ENCODE measurements at regions not wholly inside any gene's neighbourhood (a gene's known extent, or its start where the extent isn't known, plus 50 kb on each side); places are given as distances from the start of the nearest gene placed in this dataset.

GRCh38 chr6:148225871-148226270 lies 116.8 kb upstream of the SASH1 start:
- TF ChIP-seq REST (IDR thresholded peaks at IDR 0.05; ENCODE audit: insufficient replicate concordance, low read depth) (no peak), CTCF (IDR thresholded peaks at IDR 0.05; ENCODE audit: insufficient read depth, low read length) (no peak), GABPA (IDR thresholded peaks at IDR 0.05; ENCODE audit: low read depth) (no peak), SPI1 (IDR thresholded peaks at IDR 0.05; ENCODE audit: borderline replicate concordance, low read depth) (no peak), POLR2AphosphoS5 (IDR thresholded peaks at IDR 0.05; ENCODE audit: low read depth) (no peak)
- no peak for DNase-seq (ENCODE audit: low read depth in 1 of 2, low spot score in 1 of 2)
- peaks cover 6% of the 10 kb centered on the region for H3K27me3 ChIP-seq (ENCODE audit: insufficient read depth, poor library complexity, severe bottlenecking)
- no peak overlapping the region for H3K27ac ChIP-seq (replicated peaks)
- no peak overlapping the region for H3K4me3 ChIP-seq (replicated peaks; ENCODE audit: insufficient read depth, low read length)

GRCh38 chr6:148226284-148226683 lies 116.4 kb upstream of the SASH1 start:
- no peak for TF ChIP-seq SPI1 (IDR thresholded peaks at IDR 0.05; ENCODE audit: borderline replicate concordance, low read depth)
- TF ChIP-seq REST (IDR thresholded peaks at IDR 0.05; ENCODE audit: insufficient replicate concordance, low read depth), result no peak
- Histone ChIP-seq H3K27me3 (ENCODE audit: insufficient read depth, poor library complexity, severe bottlenecking) (peaks cover 9% of the 10 kb centered on the region), H3K4me3 (replicated peaks; ENCODE audit: insufficient read depth, low read length) (no peak overlapping the region), H3K27ac (replicated peaks) (no peak overlapping the region)
- no peak for DNase-seq (ENCODE audit: low read depth in 1 of 2, low spot score in 1 of 2)

GRCh38 chr6:148231572-148231971 lies 111.1 kb upstream of the SASH1 start:
- TF ChIP-seq GABPA (IDR thresholded peaks at IDR 0.05; ENCODE audit: low read depth), result no peak
- TF ChIP-seq SPI1 (IDR thresholded peaks at IDR 0.05; ENCODE audit: borderline replicate concordance, low read depth), result no peak
- TF ChIP-seq CTCF (IDR thresholded peaks at IDR 0.05; ENCODE audit: insufficient read depth, low read length), result no peak
- no peak for TF ChIP-seq REST (IDR thresholded peaks at IDR 0.05; ENCODE audit: insufficient replicate concordance, low read depth)
- TF ChIP-seq POLR2AphosphoS5 (IDR thresholded peaks at IDR 0.05; ENCODE audit: low read depth), result no peak
- H3K27me3 ChIP-seq (ENCODE audit: insufficient read depth, poor library complexity, severe bottlenecking), result peaks cover 3% of the 10 kb centered on the region
- DNase-seq (ENCODE audit: low read depth in 1 of 2, low spot score in 1 of 2), result no peak
- H3K4me3 ChIP-seq (replicated peaks; ENCODE audit: insufficient read depth, low read length), result no peak overlapping the region
- no peak overlapping the region for H3K27ac ChIP-seq (replicated peaks)

GRCh38 chr6:148235446-148235845 lies 107.2 kb upstream of the SASH1 start:
- H3K27me3 ChIP-seq (ENCODE audit: insufficient read depth, poor library complexity, severe bottlenecking), result peaks cover 3% of the 10 kb centered on the region
- no peak for DNase-seq (ENCODE audit: low read depth in 1 of 2, low spot score in 1 of 2)
- no peak overlapping the region for H3K4me3 ChIP-seq (replicated peaks; ENCODE audit: insufficient read depth, low read length)
- no peak for TF ChIP-seq GABPA (IDR thresholded peaks at IDR 0.05; ENCODE audit: low read depth)
- TF ChIP-seq POLR2AphosphoS5 (IDR thresholded peaks at IDR 0.05; ENCODE audit: low read depth), result no peak
- no peak for TF ChIP-seq CTCF (IDR thresholded peaks at IDR 0.05; ENCODE audit: insufficient read depth, low read length)
- no peak for TF ChIP-seq SPI1 (IDR thresholded peaks at IDR 0.05; ENCODE audit: borderline replicate concordance, low read depth)
- no peak for TF ChIP-seq REST (IDR thresholded peaks at IDR 0.05; ENCODE audit: insufficient replicate concordance, low read depth)
- no peak overlapping the region for H3K27ac ChIP-seq (replicated peaks)

Data from HL-60 (cell line).